Upper lobe of left lung (tissue), 6 donors: ENCODE measurements at regions not wholly inside any gene's neighbourhood (a gene's known extent, or its start where the extent isn't known, plus 50 kb on each side); places are given as distances from the start of the nearest gene placed in this dataset.
A peak's percentile ranks its signal among the peaks of the same experiment; 100 is the strongest.

ENCODE experiments used
- ATAC-seq, 2 donors: fragments of 200-7000 bp; cut with Tn5 transposase; one replicate each; pipeline ENCODE4 v1.9.1; 2022; ENCODE audit warnings: mild to moderate bottlenecking in 2 of 2, moderate library complexity in 2 of 2; ENCODE audit not compliant: low FRiP score in 2 of 2
- DNase-seq, 2 donors: peaks; one replicate each; pipeline ENCODE4 v3.0.0-alpha.2; 2019 to 2020
- H3K27ac ChIP-seq, 4 donors: fragments of 200-600 bp; sonication (generic); one replicate each; pipeline ENCODE4 v1.5.1; 2016 to 2019
- H3K27me3 ChIP-seq, 4 donors: fragments of 200-600 bp; sonication (generic); one replicate each; pipeline ENCODE4 v1.5.1; 2017 to 2019
- H3K36me3 ChIP-seq, 4 donors: fragments of 200-600 bp; sonication (generic); one replicate each; pipeline ENCODE4 v1.5.1; 2016 to 2019
- H3K4me1 ChIP-seq, 4 donors: fragments of 200-600 bp; sonication (generic); one replicate each; pipeline ENCODE4 v1.5.1; 2018 to 2019
- H3K4me3 ChIP-seq, 4 donors: fragments of 200-600 bp; sonication (generic); one replicate each; pipeline ENCODE4 v1.5.1; 2017 to 2019; ENCODE audit warnings: mild to moderate bottlenecking in 2 of 4, moderate library complexity in 1 of 4
- H3K9me3 ChIP-seq, 4 donors: fragments of 200-600 bp; sonication (generic); one replicate each; pipeline ENCODE4 v1.5.1; 2018 to 2019
- EP300 ChIP-seq, 4 donors: sonication (generic); formaldehyde crosslinking; IDR thresholded peaks; one replicate each; pipeline ENCODE4 v1.5.1; 2017; ENCODE audit warnings: antibody characterized with exemption in 4 of 4, control low read depth in 2 of 4
- POLR2A ChIP-seq, 4 donors: fragments of 450-650 bp; IDR thresholded peaks; one replicate each; pipeline ENCODE4 v1.5.1; 2016 to 2017; ENCODE audit warnings: antibody characterized with exemption in 4 of 4, mild to moderate bottlenecking in 2 of 4
- POLR2AphosphoS5 ChIP-seq, 2 donors: sonication (generic); formaldehyde crosslinking; IDR thresholded peaks; one replicate each; pipeline ENCODE4 v1.5.1; 2017; ENCODE audit warnings: antibody characterized with exemption in 2 of 2
- WGBS, 2 donors: methylation state at CpG; one replicate each; pipeline ENCODE4 v1.1.5; 2017 to 2018; 5-methylcytosine and 5-hydroxymethylcytosine counted together
- TF ChIP-seq, protein P1 (sequence below), 6 experiments: fragments of 450-650 bp in 4 of 6; fragments of 200-600 bp in 2 of 6; sonication (generic) in 2 of 6; IDR thresholded peaks; one replicate each; pipeline ENCODE4 v1.5.1; 2016 to 2019; ENCODE audit warnings: antibody characterized with exemption in 6 of 6
- donor health status: DM: no; HTN: no; CAD: no; lungs with moderate emphysema.
- donor health status: DM: no; HTN: yes; CAD: no; lungs with severe emphysema.

DNA sequence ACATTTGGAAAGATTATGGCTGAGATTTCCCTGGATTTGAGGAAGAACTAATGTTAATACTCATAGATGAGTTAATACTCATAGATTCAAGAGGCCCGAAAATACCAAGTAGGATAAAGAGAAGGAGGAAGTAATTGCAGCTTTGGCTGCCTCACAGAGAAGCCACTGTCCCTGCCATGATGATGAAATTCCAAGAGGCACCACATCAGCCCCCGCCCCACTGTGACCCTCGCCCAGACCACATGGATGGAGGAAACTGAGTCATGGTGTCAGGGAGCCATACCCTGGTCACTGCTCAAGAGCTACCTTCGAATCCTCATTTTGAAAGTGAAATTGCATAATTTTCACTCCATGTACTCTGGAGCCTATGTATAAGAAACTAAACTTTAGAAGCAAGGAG is 57.6 kb upstream of the SLC22A11 start:
- Histone ChIP-seq H3K27me3 (no peaks in the 10 kb centered on the region), H3K4me3 (no peak overlapping the region), H3K36me3 (no peaks in the 10 kb centered on the region), H3K9me3 (no peaks in the 10 kb centered on the region), H3K27ac (no peak overlapping the region), H3K4me1 (no peaks in the 10 kb centered on the region)
- peak in 1 of 2 donors; percentile 45 for ATAC-seq
- WGBS, 2 donors: 53 to 65% methylated on average over 4 of the region's 4 CpGs
- DNase-seq: no peak
- TF ChIP-seq EP300 (IDR thresholded peaks at IDR 0.05): no peak
- no peak for TF ChIP-seq POLR2A (IDR thresholded peaks at IDR 0.05)
- TF ChIP-seq POLR2AphosphoS5 (IDR thresholded peaks at IDR 0.05): no peak
- TF ChIP-seq, protein P1, sequence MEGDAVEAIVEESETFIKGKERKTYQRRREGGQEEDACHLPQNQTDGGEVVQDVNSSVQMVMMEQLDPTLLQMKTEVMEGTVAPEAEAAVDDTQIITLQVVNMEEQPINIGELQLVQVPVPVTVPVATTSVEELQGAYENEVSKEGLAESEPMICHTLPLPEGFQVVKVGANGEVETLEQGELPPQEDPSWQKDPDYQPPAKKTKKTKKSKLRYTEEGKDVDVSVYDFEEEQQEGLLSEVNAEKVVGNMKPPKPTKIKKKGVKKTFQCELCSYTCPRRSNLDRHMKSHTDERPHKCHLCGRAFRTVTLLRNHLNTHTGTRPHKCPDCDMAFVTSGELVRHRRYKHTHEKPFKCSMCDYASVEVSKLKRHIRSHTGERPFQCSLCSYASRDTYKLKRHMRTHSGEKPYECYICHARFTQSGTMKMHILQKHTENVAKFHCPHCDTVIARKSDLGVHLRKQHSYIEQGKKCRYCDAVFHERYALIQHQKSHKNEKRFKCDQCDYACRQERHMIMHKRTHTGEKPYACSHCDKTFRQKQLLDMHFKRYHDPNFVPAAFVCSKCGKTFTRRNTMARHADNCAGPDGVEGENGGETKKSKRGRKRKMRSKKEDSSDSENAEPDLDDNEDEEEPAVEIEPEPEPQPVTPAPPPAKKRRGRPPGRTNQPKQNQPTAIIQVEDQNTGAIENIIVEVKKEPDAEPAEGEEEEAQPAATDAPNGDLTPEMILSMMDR (IDR thresholded peaks at IDR 0.05): no peak

GRCh38 chr11:64499261-64500004 is 56.3 kb upstream of the SLC22A11 start:
- Histone ChIP-seq H3K9me3 (peaks cover 0 to under 1% (median 0%) of the 10 kb centered on the region in 4 donors), H3K27ac (no peak overlapping the region), H3K4me3 (no peak overlapping the region), H3K36me3 (no peaks in the 10 kb centered on the region), H3K27me3 (no peaks in the 10 kb centered on the region), H3K4me1 (no peaks in the 10 kb centered on the region)
- DNase-seq: no peak
- ATAC-seq: no peak
- TF ChIP-seq POLR2AphosphoS5 (IDR thresholded peaks at IDR 0.05) (no peak), POLR2A (IDR thresholded peaks at IDR 0.05) (no peak), EP300 (IDR thresholded peaks at IDR 0.05) (no peak)
- TF ChIP-seq, protein P1 (IDR thresholded peaks at IDR 0.05): no peak
- WGBS, 2 donors: 53 to 56% methylated on average over 16 of the region's 16 CpGs

DNA sequence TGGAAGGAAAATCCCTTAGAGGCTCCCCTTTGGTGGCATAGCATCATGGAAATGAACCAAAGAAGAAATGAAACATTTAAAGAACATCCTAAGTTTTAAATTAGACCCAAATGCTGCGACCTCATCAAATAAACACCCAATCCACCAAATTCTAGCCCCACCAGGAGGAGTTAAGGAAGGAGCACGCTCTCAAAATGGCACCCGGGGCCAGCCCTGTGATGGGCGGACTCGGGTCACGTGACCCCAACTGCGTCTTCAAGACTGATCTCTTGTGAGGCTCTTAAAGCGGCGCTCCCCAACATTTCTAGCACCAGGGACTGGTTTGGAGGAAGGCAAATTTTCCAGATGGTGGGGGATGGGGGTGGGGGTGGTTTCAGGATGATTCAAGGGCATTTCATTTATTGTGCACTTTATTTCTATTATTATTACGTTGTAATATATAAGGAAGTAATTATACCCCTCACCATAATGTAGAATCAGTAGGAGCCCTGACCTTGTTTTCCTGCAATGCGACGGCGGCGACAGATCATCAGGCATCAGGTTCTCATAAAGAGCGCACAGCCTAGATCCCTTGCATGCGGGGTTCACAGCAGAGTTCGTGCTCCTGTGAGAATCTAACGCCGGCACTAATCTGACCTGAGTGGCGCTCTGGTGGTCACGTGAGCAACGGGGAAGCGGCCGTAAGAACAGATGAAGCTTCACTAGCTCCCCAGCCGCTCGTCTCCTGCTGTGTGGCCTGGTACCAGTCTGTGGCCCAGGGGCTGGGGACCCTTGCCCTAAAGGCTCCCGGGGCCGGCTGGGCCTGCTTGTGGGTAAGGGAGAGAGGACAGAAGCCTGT is 55.3 kb upstream of the SLC22A11 start:
- Histone ChIP-seq H3K27ac (no peak overlapping the region), H3K27me3 (no peaks in the 10 kb centered on the region), H3K4me3 (no peak overlapping the region), H3K4me1 (no peaks in the 10 kb centered on the region), H3K36me3 (no peaks in the 10 kb centered on the region), H3K9me3 (peaks cover 4 to 10% (median 8%) of the 10 kb centered on the region in 4 donors)
- WGBS, 2 donors: 68 to 74% methylated on average over 24 of the region's 28 CpGs
- no peak for DNase-seq
- TF ChIP-seq EP300 (IDR thresholded peaks at IDR 0.05): no peak
- ATAC-seq: no peak

- Histone ChIP-seq H3K9me3 (peaks cover 4 to 10% (median 9%) of the 10 kb centered on the region in 4 donors), H3K4me1 (no peaks in the 10 kb centered on the region), H3K27ac (no peak overlapping the region), H3K27me3 (no peaks in the 10 kb centered on the region), H3K4me3 (no peak overlapping the region), H3K36me3 (no peaks in the 10 kb centered on the region)
- 61 to 65% methylated on average over 14 of the region's 14 CpGs for WGBS, 2 donors
- TF ChIP-seq POLR2AphosphoS5 (IDR thresholded peaks at IDR 0.05): no peak
- no peak for TF ChIP-seq POLR2A (IDR thresholded peaks at IDR 0.05)
- TF ChIP-seq, protein P1 (IDR thresholded peaks at IDR 0.05): no peak
- no peak for TF ChIP-seq EP300 (IDR thresholded peaks at IDR 0.05)
- no peak for DNase-seq
- no peak for ATAC-seq
These were observed 54.0 kb upstream of the SLC22A11 start for GRCh38 chr11:64501500-64502427.
